Medulla oblongata (tissue), 1 donor: ENCODE measurements at regions not wholly inside any gene's neighbourhood (a gene's known extent, or its start where the extent isn't known, plus 50 kb on each side); places are given as distances from the start of the nearest gene placed in this dataset.
A peak's percentile ranks its signal among the peaks of the same experiment; 100 is the strongest.
"Not testable (repeated sequence)": the region's sequence is repeated elsewhere in the genome, so short reads cannot be mapped to it uniquely, and the experiment has no call there.

Experiments
- DNase-seq: peaks from one replicate; pipeline ENCODE4 v3.0.0-alpha.2; 2015; ENCODE audit errors: extremely low spot score

GRCh38 chr12:77220586-77220985 lies 155.2 kb upstream of the E2F7 start:
- DNase-seq: no peak

GRCh38 chr12:77218278-77218677 lies 152.9 kb upstream of the E2F7 start:
- DNase-seq: no peak

DNA sequence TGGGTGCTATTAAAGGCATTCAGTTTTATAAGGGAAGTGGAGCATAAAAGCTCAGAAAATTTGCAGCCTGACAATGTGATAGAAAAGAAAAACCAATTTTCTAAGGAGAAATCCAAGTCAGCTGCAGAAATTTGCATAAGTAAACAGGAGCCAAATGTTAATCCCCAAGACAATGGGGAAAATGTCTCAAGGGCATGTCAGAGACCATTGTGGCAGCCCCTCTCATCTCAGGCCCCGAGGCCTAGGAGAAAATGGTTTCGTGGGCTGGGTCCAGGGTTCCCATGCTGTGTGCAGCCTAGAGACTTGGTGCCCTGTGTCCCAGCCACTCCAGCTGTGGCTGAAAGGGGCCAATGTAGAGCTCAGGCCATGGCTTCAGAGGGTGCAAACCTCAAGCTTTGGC lies 150.8 kb upstream of the E2F7 start:
- not testable (repeated sequence) for DNase-seq

DNA sequence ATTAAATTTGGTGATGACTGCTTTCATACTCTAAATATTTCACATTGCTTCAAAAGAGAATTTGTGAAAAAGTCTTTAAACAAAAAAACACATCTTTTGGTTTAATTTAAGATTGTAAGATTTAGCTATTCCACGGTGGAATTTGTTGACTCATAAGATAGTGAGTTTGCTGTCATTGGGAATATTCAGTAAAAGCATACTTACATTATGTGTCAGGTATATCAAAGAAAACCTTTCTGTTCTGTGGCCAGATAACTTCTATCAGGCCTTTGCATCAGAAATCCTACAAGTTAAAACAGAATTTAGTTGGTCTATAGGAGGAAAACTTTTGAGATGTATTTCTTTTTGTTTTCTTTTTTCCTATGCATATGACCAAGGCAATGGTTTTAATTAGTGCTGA lies 148.8 kb upstream of the E2F7 start:
- no peak for DNase-seq

GRCh38 chr12:77213319-77213718 lies 147.9 kb upstream of the E2F7 start:
- DNase-seq: no peak

DNA sequence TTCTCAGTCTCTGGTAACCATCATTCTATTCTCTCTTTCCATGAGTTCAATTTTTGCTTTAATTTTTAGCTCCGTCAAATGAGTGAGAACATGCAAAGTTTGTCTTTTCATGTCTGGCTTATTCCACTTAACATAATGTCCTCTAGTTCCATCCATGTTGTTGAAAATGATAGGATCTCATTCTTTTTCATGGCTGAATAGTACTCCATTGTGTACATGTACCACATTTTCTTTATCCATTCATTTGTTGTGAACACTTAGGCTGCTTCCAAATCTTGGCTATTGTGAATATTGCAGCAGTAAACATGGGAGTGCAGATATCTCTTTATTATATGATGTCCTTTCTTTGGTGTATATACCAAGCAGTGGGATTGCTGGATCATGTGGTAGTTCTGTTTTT lies 145.4 kb upstream of the E2F7 start:
- DNase-seq: no peak

- DNase-seq: no peak
Observed at GRCh38 chr12:77204083-77204482, 138.7 kb upstream of the E2F7 start.

DNA sequence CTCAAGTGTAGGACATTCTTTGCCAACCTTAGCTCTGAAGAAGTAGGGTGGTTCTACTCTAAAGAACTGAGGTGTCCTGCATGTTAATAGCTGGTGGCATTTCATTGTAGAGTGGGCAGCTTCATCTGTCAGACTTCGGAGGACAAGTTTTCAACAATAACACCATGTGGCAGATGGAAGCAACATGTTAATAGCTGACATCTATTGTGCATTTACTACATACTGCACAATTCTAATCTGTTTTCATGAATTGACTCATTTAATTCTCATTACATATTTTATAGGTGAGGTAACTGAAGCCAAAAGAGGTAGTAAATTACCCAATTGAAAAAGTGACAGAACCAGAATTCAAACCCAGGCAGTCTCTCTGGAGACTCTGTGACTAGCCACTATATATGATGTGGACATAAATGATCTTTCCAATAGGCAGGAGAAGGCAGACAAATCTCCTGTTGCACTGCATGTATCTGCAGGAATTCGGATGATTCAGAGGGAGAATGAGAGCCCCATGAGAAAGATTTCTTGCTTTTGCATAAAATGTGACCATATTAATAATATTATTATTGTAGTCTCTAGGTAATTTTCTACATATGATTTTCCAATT lies 137.2 kb upstream of the E2F7 start:
- no peak for DNase-seq

DNA sequence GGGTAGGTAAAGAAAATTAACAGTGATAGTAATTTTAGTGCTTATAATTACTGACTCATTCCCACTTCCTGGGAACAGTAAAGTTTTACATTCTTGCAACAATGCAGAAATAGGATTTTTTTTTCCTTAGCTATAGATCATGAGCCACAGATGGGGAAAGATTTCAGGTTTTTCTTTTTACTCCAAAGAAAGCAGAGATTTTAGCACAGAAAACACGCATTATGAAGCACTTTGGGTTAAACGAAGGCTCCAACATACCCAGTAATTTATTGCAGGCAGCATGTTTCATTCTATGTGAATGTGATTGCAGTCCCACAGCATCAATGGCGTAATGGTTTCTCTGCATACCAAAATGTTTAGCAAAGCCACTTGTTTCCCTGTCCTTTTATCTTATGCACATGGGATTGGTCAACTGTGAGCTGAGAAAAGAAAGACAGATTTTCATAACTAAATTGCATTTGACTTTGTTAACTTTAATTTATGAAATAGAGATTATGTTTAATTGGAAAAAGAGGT lies 124.6 kb upstream of the E2F7 start:
- DNase-seq: no peak

DNA sequence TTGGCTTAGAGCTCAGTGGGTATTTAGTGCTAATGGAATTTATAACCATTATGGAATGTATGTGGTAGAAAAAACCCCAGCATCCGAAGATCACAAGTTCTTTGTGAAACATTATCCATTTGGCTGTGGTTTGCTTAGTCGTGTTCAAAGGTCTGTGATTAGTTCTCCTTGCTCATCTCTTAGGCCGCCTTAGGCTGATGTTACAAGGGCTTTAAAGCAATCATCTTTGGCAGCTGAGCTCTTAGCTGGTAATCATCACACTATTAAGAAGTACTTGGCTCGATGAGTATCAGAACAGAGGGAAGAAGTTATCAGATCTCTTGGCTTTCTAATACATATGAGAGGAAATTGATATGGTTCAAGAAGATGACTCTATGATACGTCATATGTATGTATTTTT lies 124.1 kb upstream of the E2F7 start:
- DNase-seq: no peak

GRCh38 chr12:77179515-77179914 lies 114.1 kb upstream of the E2F7 start:
- DNase-seq: no peak

- DNase-seq: no peak
Observed at GRCh38 chr12:77167801-77168200, 102.4 kb upstream of the E2F7 start.

- no peak for DNase-seq
Observed at GRCh38 chr12:77166696-77167095, 101.3 kb upstream of the E2F7 start.

DNA sequence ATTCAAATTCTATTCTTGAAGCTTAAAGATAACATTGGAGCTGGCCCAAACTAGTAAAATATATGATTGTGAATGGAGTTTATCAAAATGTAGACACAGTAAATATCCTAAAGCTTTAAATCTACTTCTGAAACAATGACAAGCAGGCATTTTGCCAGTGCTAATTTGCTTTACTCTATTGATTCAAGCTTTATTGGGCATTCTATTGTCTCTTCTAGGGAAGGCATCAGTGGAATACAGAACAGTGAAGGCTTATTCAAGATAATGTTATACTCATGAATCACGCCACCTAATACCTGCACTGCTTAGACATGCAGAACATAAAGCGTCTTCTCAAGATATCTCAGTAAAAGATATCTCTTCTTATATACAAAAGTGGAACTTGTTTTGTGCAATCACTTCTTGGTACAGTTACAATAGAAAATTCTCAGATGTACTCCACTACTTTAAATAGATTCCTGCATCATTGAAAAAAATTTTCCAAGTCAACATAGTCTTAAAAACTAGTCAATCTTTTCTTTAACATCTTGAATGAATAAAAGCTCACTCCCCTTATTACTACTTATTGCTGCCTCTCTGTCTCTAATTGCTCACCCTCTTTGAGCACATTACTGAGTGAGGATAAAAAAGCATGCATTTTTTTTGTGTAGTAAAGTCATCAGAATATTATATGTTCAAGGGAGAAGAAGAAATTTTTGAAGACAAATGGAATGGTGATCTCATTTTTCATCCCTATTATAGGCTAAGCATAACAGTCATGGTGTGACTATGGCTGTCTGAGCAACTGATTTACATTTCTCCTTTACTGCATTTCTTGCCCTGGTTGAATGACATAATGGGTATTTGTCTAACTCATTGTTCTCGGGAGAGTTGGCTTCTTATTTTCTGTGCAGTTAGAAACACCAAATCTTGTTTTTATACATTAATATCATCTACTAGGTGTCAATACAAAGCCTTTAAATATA lies 98.0 kb upstream of the E2F7 start:
- DNase-seq: no peak

DNA sequence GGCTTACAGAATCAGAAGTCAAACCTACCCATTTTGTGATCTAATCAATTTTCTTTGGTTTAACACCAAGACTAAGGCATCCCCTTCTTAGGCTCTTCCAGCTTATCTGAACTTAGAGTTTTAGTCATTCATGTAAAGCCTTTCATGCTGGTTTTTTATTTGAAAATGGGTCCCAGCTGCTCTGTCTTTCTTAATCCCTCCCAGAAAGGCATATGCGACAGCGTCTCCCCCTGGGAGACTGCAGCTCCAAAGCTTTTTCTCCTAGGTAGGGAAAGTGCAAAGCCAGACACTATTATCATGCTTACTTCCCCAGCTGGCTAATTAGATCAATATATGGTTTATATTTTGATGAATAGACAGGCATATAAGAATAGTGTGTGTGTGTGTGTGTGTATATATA lies 96.6 kb upstream of the E2F7 start:
- no peak for DNase-seq

GRCh38 chr12:77160931-77161330 lies 95.6 kb upstream of the E2F7 start:
- no peak for DNase-seq

DNA sequence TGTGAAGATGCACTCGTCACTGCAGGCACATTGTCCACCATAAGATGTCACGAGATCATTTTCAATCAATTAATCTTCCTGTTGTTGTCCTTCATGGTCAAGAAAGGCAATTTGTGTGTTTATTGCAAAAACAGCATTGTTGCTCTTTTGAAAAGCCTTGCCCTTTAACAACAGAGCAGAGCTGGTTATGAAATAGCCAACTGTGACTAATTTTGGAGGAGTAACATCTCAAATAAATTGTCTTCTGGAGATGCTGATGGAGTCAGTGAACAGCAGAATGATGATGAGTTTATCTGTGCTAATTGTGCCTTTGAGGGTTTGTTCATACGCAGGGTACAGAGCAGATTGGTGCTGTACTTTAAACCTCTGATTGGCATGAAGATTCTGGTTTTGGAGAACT lies 88.3 kb upstream of the E2F7 start:
- DNase-seq: no peak

GRCh38 chr12:77152623-77153193 lies 87.3 kb upstream of the E2F7 start:
- DNase-seq: peak; percentile 46

- DNase-seq: no peak
Observed at GRCh38 chr12:77151030-77151429, 85.7 kb upstream of the E2F7 start.

DNA sequence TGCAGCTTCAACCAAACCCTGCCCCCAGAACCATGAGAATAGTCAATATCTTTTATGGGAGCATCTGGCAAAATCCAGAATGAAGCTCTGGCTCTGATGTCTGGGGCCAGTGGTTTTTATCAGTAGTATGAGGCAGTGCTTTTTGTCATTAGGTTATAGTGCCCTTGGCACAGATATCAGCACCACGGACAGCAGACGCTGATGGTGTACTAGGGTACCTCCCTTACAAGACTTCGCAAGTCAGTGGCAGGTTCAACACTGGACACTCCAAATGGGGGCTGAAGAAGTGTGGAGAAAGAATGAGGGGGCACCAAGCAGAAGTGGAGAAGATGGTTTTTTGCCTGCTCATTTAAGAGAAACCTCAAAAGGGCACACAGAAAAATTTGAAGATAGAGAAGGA lies 68.2 kb upstream of the E2F7 start:
- DNase-seq: no peak

- no peak for DNase-seq
Observed at GRCh38 chr12:77131977-77132490, 66.7 kb upstream of the E2F7 start.

DNA sequence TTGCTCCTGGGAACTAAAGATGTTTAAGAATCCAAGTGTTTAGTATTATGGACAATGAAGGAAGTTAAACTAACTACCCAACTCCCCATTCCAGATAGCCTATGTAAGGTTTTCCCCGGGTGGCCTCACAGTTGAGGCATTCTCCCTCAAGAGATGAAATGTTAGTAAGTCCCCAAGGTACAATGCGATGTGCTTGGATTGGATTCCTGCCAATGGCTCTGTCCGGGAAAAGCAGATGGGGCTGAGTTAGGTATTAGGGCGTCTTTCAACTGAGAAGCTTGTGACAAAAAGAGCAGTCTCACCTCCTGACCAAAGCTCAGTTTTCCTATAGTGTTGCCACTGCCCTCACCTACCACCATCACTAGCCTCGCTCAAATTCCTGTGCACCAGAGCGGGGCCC lies 64.8 kb upstream of the E2F7 start:
- DNase-seq: no peak

DNA sequence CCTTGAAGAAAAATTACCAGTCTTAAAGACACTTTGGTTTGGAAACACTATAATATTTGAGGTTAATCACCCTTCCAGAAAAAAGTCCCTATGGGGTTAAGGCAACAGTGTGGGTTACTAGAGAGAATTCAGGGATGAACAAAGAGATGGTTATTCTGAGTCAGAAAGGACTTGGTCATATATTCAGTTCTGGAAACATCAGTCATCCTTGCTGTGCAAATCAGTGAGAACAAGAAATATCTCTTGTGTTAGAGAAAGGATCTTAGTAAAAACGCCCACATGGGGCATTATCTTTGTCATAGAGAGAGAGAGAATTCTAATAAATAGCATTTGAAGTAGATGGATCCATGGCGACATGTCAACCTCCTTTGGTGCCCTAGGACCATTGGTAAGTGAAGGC lies 59.4 kb upstream of the E2F7 start:
- DNase-seq: no peak
